HG02798 (cell line): ENCODE measurements at regions not wholly inside any gene's neighbourhood (a gene's known extent, or its start where the extent isn't known, plus 50 kb on each side); places are given as distances from the start of the nearest gene placed in this dataset.

Experiments used
- ATAC-seq: cut with Tn5 transposase; IDR thresholded peaks from one replicate; pipeline ENCODE4 v1.9.1; 2021; ENCODE audit warnings: mild to moderate bottlenecking; ENCODE audit not compliant: unreplicated experiment, poor library complexity

DNA sequence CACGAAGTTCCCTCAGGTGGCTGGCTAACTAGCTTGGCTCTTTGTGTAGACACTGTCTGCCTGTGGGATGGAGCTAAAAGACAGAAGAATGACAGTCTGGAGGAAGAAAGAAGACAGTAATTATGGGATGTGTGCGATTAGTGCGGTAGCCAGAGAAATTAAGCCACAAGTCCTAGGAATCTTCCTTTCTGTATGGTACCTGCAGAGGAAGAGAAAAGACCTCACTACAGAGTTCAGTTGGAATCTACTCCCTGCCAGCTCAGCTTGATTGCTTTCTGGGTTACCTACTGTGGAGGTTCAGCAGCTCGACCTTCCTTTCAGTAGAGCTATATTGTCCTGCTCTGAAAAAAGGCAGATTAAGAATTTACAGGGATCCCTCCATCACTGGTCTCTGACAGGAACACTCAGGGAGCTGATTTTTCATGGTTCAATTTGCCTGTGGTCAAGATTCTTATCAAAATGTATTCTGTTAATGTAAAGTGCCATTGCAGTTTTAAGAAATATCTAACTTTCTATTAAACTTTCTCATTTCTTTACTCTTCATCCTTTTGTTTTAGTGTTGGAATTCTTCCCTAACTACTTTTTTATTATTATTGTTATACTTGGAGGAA is 187.2 kb downstream of the CENPW start:
- ATAC-seq: no peak

DNA sequence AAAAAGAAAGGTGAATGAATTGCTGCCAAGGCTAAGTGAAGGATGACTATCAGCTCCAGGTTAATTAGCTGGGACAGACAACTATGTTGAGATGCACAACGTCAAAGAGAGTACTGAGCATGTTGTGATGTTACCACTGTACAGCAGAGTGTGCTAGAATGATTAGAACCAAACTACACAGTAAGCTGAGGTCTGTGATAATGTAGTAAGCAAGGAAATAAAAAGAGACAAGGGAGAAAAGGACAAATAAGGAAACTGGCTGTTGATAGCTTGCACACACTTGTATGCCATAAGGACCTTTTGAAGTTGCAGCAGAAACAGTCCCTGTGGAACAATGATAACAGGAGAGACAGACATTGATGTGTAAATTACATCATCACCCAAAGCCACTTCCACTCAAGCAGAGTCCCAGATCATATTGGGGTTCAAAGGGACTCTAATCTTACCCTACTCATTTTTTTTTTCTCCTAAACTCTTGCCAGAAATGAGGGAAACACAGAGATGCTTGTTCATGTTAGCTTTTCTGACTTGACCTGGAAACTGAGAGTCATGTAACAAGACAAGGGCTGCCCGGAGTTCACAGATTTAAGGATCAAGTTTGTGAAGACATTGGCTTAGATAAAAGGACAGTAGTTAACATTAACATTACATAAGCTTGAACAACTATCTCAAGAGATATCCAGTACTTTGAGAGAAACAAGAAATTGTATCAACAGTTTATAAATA is 189.9 kb downstream of the CENPW start:
- ATAC-seq: no peak

DNA sequence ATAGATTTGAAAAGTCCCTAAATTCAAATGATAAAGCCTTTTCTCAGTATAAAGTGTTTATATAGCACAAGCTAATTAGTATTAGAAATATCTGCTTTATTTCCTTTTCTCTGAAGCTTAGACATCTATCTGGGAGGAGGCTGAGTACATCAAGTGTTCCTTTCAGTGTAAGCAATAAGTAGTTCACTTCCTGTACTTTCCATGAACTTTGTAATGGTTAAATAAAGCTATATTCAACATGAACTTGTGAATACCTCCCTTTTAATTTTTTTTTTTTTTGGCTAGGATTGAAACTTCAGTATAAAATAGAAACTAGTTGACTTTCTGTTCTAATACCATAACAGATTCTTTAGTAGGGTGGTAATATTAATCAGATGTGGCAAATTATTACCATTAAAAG is 190.9 kb downstream of the CENPW start:
- no peak for ATAC-seq

DNA sequence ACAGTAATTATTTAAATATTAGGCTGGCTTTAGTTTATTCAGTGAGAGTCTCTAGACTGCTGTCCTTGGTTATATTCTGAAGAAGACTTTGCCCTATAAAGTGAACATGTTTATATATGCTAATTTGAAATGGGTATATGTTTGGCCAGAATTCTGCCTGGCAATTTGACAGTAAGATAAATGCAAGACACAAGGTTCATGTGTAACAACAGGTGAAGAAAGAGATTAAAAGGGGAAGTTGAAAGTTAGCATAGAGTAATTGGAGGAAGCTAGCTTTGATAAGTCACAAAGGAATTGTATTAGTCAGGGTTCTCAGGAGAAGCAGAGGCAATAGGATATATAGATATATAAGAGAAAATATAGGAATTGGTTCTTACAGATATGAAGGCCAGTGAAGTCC is 191.4 kb downstream of the CENPW start:
- ATAC-seq: no peak

DNA sequence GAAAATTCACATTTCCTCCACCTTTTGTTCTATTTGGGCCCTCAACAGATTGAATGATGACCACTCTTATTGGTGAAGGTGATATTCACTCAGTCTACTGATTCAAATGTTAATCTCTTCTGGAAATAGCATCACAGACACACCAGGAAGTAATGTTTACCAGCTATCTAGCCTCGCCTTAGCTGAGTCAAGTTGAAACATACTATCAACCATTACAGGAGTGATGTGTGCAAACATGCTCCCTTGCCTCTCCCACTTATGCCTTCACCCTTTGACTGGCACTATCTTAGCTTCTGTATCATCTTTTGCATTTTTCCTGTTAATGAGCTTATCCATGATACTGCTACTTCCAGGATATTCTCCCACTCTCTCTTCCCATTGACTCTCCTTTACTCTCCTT is 191.9 kb downstream of the CENPW start:
- peak; percentile 65 for ATAC-seq

DNA sequence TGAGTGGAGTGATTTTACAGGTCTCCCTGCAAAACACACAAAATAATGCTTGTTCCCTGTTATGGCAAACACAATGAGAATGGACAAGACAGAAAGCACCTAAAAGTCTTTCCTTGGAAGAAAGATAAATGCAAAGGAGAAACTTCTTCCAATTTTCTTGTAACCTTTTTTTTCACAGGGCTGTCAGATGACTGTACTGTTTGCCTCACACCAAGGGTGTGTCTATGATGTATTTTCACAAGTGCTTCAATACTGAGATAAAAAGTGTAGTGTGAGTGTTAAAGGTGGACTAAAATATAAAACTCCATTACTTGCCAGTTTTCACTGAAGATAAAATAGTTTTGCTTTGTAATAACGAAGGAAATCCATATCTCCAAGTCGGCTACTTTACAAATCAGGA is 194.5 kb downstream of the CENPW start:
- ATAC-seq: no peak

DNA sequence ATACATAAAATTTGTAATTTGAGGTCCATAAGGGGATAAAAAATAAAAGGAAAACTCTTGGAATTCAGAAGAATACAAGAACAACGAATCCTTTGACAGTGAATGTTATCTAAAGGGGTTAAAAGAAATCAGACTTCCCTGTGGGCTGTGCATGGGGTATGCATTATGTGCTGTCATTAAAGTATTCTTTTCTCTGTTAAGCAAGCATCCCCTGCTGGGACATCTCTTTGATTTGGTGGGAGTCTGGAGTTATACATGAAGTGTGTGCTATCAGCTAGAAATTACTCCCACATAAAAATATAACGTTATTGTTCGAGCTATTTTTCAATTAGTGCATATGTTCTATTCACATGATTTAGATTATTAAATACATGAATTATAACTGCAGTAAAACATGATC is 195.2 kb downstream of the CENPW start:
- ATAC-seq: no peak

DNA sequence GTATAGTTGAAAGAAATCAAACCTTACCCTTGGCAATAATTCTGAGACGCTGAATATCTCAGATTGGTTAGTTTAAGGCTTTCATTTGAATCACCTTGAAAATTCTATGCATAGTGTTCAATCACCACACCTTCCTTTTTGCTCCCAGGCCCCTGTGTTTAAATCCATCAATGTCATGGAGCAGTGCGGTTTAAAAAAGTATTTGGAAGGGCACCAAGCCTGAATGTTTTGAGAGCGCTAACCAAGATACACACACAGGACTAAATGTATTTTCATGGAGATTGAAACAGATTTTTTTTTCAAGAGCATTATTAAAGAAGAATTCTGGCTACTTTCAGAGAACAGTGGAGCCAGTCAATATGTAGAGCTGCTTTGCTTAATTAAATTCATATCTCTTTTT is 195.7 kb downstream of the CENPW start:
- ATAC-seq: no peak

DNA sequence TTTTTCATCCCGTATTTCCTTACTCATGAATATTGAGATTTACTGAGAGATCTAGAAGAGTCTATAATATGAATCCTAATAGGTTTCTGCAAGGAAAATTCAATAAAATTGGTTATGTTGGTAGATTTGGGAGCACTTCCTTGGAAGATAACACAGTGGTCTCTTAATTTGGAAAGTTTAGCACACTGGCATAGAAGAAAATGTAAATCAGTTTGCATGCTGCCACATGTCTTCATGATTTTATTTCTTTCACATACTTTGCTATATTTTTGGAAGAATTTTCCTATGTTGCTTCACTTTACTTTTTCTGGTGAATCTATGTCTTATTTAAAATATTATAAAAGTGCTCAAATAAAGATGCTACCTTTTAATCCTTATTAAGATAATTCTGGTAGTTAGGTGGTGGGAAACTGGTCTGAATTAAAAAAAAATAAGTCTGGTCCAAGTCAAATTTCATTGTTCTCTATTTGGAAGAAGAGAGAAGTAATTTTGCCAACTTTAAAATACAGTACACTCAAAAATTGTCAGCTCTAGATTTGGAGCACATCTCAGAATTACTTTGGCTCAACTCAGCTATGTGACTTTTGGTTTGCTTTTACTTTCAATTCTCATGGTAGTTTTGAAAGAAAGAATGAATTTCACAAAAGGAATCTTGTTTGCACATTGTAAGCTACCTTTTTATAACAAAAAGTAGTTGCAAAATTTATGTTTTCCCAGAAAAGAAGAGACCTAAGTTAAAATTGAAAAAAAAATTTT is 197.3 kb downstream of the CENPW start:
- ATAC-seq: no peak

DNA sequence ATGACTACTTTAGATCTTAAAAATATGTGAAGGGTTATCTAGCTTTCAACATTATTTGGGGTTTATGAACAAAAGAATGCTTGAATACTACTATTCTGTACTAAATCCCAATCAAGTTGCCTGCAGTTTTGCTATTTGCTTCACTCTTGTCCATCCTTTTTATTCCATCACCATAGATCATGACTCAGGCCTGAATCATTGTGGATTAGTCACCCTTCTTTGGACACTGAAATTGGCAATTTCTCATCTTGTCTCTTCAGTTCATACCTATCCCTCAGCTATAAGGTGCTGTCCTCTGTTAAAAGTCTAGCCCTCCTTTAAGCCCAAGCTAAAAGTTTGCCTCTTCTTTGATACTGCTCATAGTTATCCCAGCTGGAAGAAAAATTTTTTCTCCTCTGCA is 199.1 kb downstream of the CENPW start:
- ATAC-seq: no peak

DNA sequence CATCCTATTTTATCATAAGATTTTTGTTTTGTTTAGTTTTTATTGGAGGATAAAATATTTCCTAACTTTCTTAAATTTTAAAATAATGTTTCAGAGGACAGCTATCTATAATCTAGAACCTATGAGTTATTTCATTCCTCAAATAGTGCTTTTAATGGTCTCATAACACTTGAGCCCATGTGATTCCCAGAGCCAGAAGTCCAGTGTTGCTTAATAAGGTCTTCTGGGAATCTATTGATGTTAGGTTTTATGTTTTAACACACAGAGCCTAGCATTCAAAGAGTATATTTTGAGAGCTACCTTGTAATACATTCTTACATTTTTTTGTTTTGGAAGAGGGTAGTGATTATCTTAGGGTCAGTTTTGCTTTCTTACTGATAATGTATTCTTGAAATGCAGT is 200.2 kb downstream of the CENPW start:
- ATAC-seq: no peak

DNA sequence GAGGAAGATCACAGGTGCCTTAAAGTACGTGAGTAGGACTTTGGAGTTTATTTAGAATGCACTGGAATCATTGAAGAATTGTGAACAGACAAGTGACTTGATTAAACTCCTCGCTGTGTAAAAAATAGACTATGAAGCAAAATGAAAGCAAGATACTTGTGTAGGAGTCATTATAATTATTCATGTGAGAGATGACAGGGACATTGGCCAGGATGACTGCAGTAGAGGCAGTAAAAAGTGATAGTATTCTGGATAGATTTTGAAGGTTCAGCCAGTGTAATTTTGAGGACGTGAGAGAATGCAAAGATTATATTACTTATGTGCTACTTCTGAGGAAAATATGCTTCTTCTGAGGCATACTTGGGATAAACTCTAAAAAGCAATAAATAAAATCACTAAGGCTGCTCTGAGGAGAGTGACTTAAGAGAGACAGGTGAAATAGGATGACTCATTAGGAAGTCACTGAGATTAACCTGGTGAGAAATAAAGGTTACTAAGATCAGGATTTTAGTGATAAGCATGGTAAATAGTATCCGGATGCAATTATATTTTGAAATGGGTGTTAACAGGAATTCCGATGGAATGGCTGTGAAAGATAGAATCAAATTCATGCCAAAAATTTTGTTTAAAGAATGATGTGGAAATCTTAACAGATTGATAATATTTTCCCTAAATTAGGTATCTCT is 202.0 kb downstream of the CENPW start:
- ATAC-seq: no peak

DNA sequence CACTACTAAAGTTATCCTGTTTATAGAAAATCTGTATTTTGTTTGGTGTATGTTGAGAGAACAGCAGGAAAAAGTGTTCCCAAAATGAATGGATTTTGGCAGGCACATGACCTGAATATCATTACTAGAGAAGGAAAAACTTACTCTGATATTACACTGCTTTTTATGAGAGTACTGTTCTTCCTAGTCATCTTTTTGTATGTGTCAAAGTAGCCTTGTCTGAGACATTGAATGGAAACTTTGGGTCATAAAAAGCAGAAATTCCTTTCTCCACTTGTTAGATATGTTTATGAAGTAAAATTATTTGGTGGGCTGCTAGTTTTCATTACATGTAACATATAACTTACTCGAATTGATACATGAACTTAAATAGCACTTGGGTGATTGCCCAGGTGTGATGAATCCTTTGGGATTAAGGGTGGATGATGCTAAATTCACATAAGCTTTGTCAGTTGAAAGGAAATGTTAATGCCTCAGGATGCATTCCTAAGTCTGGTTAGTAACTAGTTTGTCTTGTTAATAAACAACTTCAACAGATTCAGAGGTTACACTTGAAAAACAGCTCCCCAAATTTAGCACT is 206.7 kb downstream of the CENPW start:
- ATAC-seq: no peak

DNA sequence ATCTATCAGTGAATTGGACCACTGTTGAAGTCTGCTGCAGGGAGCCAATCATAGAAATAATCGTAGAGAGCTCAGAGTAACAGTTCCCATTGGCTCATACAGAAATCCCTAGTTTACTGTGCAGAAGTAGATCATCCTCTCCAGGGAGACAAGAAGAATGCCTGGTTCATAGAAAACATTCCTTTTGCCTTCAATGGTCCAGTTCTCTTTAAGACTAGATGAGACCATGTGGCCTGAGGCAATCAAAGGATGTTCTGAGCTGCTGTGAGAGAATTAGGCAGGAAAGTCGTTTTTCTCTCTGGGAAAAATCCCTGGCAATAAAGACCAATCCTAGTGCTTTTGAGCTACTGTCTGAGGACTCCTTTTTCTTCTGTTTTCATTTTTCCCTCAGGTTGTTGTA is 208.4 kb downstream of the CENPW start:
- no peak for ATAC-seq

DNA sequence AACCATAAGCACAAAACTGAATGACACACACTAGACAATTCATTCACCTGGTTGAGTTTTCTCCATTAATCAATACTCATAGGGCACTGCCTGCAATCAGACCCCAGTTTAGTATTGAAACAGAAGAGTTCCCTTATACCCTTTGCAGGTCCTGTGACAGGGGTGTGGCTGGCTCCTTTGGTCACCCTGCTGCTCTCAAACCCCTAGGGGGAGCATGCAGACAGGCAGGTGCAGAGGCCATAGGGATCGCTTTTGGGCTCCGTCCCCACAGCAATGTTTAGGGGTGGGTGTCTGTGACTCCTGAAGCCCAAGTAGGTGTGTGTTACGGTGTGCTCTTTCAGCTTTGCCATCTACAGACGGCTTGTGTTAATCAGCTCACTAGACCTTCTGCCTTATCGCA is 210.4 kb downstream of the CENPW start:
- ATAC-seq: peak; percentile 48

DNA sequence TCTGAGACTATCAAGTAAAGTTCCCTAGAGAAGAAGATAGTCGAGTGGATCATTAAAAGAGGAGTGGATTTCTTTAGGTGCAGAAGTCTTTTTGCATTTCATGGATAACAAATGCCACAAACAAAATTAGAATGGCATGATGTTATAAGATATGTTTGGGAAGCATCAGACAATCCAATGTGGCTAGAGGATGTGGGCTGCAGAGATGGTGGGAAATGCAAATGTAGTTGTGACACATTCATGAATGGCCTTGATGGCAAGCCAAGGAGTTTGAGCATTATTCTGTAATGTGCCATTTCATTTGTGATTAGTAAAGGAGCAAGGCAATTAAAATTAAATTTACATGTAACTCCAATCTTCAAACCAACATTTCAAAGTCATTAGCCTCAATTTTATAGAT is 211.9 kb downstream of the CENPW start:
- ATAC-seq: no peak

DNA sequence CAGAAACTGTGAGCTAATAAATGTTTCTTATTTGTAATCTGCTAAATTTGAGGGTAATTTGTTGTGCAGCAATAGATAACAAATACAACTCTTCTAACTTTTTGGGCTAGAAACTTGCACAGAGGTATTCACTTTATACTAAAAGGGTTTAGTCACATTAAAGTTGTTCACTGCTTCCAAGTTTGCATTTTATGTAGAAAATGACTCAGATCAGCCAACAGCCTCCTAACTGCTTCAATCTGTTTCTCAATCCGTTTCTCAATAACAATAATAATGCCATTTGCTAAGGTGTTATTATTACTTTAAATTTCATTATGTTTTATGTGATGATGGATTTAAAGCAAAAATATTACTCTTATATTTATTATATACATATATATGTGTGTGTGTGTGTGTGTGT is 213.9 kb downstream of the CENPW start:
- ATAC-seq: no peak

DNA sequence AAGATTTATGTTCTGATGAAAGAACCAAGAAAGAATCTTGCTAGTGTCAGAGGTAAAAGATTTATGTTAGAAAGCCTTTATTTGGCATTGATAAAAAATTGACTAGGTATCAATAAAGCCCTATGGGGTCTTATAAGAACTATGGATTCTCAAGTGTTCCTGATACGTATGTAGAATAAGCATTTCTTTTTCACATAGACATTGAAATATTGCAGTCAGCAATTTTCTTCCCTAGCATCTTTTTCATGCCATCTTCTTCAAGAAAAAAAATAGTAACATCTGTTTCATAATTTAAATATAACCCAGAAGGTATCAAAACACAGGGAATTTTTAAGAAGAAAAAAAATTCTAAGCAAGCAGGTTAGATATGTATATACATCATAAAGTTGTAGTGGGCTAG is 230.6 kb downstream of the CENPW start:
- no peak for ATAC-seq

DNA sequence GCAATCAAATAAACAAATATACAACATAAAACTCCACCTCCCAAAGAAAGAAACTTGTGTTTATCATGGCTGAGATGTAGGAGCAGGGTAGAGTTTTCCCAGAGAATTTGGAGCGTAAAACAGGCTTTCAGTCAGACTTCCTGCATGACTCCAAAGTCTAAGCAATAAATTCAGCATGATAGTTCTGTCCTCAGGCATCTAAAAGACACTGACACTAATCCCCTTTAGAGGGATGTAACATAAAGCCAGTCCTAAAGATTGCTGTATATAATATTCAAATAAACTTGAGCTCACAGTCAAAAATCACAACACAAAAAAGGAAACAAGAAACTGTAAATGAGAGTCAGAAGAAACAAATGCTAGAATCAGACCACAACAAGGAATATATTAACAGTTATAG is 234.4 kb downstream of the CENPW start:
- ATAC-seq: no peak

DNA sequence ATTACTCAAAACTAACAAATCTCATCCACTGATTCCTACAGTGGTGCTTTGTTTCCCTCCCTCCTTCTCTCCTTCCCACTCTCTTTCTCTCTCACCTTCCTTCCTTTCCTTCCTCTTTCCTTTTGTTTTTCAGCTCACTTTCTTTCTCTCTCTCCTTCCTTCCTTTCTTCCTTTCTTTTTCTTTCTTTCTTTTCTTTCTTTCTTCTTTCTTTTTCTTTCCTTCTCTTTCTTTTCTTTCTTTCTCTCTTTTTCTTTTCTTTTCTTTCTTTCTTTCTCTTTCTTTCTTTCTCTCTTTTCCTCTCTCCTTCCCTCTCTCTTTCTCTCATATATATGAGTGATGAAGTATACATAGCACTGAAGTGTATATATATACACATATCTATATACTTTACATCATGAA is 241.4 kb downstream of the CENPW start:
- no peak for ATAC-seq
